Testis (tissue), 2 donors: ENCODE measurements at regions not wholly inside any gene's neighbourhood (a gene's known extent, or its start where the extent isn't known, plus 50 kb on each side); places are given as distances from the start of the nearest gene placed in this dataset.

Experiments used
- DNase-seq: peaks from one replicate; pipeline ENCODE4 v3.0.0-alpha.2; 2019
- H3K27ac ChIP-seq, 2 donors: fragments of 200-600 bp; sonication (generic); one replicate each; pipeline ENCODE4 v1.5.1; 2019
- H3K27me3 ChIP-seq: fragments of 200-600 bp; sonication (generic); one replicate; pipeline ENCODE4 v1.5.1; 2019
- H3K36me3 ChIP-seq: fragments of 200-600 bp; sonication (generic); one replicate; pipeline ENCODE4 v1.5.1; 2017; ENCODE audit warnings: low read depth; ENCODE audit errors: missing control alignments
- H3K4me1 ChIP-seq: fragments of 200-600 bp; sonication (generic); one replicate; pipeline ENCODE4 v1.5.1; 2019
- H3K4me3 ChIP-seq, 2 donors: fragments of 200-600 bp; sonication (generic); one replicate each; pipeline ENCODE4 v1.5.1; 2017 to 2019
- H3K9me3 ChIP-seq: fragments of 200-600 bp; sonication (generic); one replicate; pipeline ENCODE4 v1.5.1; 2017
- CTCF ChIP-seq, 3 experiments: fragments of 450-650 bp in 2 of 3; fragments of 200-600 bp in 1 of 3; sonication (generic) in 1 of 3; IDR thresholded peaks; one replicate each; pipeline ENCODE4 v1.5.1; 2016 to 2019; ENCODE audit warnings: antibody characterized with exemption in 3 of 3, mild to moderate bottlenecking in 2 of 3, moderate library complexity in 1 of 3
- POLR2A ChIP-seq: fragments of 450-650 bp; IDR thresholded peaks from one replicate; pipeline ENCODE4 v1.6.1; 2017; ENCODE audit warnings: antibody characterized with exemption, mild to moderate bottlenecking, moderate library complexity
- WGBS, 2 donors: methylation state at CpG; one replicate each; pipeline ENCODE4 v1.1.5; 2018; 5-methylcytosine and 5-hydroxymethylcytosine counted together
- intact Hi-C: fragments of 100-400 bp; cut with DNase I; formaldehyde crosslinking; loops from one replicate; pipeline ENCODE4 v1.15.1; 2023; ENCODE audit warnings: low total_unique reads

DNA sequence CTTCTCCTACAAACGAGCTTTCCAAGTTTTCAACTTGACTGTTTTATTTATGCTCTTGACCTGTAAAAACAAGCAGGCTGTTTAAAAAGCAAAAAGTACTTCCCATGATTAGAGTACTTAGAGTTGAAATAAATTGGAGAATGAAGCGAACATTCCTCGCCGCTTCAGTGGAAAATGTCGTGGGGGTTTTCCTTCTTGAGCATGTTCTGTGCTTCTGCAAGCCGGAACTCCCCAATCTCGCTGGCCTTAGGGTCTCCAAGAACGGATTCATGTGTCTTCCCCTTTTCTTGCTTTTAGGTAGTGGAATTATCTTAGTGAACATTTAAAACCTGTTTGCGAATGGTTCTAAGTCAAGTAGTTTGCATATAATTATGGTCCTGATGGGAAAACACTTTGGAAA, 103.6 kb upstream of the ZNF536 start:
- H3K27ac ChIP-seq = no peak overlapping the region
- no peak for DNase-seq
- intact Hi-C loops = no loop called here
- H3K9me3 ChIP-seq = no peaks in the 10 kb centered on the region
- H3K4me1 ChIP-seq = no peaks in the 10 kb centered on the region
- H3K27me3 ChIP-seq = no peaks in the 10 kb centered on the region
- WGBS, 2 donors = 42 to 45% methylated on average over 9 of the region's 9 CpGs
- H3K4me3 ChIP-seq = no peak overlapping the region
- no peak for TF ChIP-seq POLR2A
- no peak for TF ChIP-seq CTCF (IDR thresholded peaks at IDR 0.05)
- no peaks in the 10 kb centered on the region for H3K36me3 ChIP-seq

- TF ChIP-seq POLR2A (no peak), CTCF (IDR thresholded peaks at IDR 0.05) (no peak)
- Histone ChIP-seq H3K27ac (no peak overlapping the region), H3K4me3 (no peak overlapping the region), H3K9me3 (no peaks in the 10 kb centered on the region), H3K27me3 (no peaks in the 10 kb centered on the region), H3K36me3 (no peaks in the 10 kb centered on the region), H3K4me1 (no peaks in the 10 kb centered on the region)
- WGBS, 2 donors = 84 to 89% methylated on average over 9 of the region's 9 CpGs
- no peak for DNase-seq
- intact Hi-C loops = no loop called here
Observed at GRCh38 chr19:30269638-30270037, 102.5 kb upstream of the ZNF536 start.

DNA sequence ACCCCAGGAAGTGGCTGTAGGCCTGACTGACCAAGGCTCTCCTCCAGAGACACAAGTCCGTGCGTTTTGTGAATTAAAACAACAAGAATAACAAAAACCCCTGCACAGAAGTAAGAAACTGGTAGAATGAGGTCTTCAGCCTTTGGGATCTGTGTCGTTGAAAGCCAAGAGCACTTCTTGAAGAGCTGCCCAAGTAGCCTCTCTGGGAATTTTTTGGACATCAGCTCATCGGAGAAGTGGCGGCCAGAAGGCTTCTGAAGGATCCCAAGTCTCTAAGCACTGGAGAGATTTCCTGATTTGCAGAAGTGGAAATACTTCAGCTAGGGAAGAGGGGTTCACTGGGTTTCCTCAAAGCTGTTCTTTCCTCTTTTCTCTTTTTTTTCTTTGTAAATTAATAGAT, 100.4 kb upstream of the ZNF536 start:
- H3K9me3 ChIP-seq = no peaks in the 10 kb centered on the region
- H3K36me3 ChIP-seq = no peaks in the 10 kb centered on the region
- no peak overlapping the region for H3K27ac ChIP-seq
- H3K27me3 ChIP-seq = no peaks in the 10 kb centered on the region
- no peak overlapping the region for H3K4me3 ChIP-seq
- intact Hi-C loops = no loop called here
- TF ChIP-seq CTCF (IDR thresholded peaks at IDR 0.05) (no peak), POLR2A (no peak)
- no peak for DNase-seq
- 69 to 80% methylated on average over 5 of the region's 5 CpGs for WGBS, 2 donors
- H3K4me1 ChIP-seq = no peaks in the 10 kb centered on the region

DNA sequence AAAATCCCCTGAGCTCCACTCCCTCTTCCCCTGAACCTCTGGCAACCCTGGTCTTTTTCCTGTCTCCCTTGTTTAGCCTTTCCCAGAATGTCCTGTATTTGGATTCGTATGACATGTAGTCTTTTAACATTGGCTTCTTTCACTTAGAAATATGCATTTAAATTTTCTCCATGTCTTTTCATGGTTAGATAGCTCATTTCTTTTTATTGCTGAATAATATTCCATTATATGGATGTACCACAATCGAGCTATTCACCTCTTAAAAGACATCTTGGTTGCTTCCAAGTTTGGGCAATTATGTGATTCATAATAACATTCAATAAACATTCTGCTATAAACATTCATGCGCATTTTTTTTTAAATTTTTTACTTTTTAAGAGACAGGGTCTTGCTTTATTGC, 99.6 kb upstream of the ZNF536 start:
- Histone ChIP-seq H3K27ac (no peak overlapping the region), H3K9me3 (no peaks in the 10 kb centered on the region), H3K27me3 (no peaks in the 10 kb centered on the region), H3K36me3 (no peaks in the 10 kb centered on the region), H3K4me3 (no peak overlapping the region), H3K4me1 (no peaks in the 10 kb centered on the region)
- intact Hi-C loops = no loop called here
- no peak for DNase-seq
- 86 to 92% methylated on average over 3 of the region's 3 CpGs for WGBS, 2 donors
- TF ChIP-seq CTCF (IDR thresholded peaks at IDR 0.05) = no peak
- TF ChIP-seq POLR2A = no peak

DNA sequence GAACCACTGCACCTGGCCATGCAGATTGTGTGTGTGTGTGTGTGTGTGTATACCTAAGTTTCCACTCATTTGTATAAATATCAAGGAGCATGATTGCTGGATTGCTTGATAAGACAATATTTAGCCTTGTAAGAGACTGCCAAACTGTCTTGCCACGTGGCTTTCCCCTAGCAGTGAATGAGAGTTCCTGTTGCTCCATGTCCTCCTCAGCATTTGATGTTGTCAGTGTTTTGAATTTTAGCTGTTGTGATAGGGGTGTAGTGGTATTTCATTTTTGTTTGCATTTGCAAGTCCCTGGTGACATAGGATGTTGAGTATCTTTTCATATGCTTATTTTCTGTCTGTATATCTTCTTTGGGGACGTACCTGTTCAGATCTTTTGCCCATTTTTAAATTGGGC, 99.0 kb upstream of the ZNF536 start:
- Histone ChIP-seq H3K4me3 (no peak overlapping the region), H3K9me3 (no peaks in the 10 kb centered on the region), H3K4me1 (no peaks in the 10 kb centered on the region), H3K27me3 (no peaks in the 10 kb centered on the region), H3K27ac (no peak overlapping the region), H3K36me3 (no peaks in the 10 kb centered on the region)
- no peak for DNase-seq
- WGBS, 2 donors = 86 to 90% methylated on average over 2 of the region's 2 CpGs
- no peak for TF ChIP-seq CTCF (IDR thresholded peaks at IDR 0.05)
- TF ChIP-seq POLR2A = no peak
- intact Hi-C loops = no loop called here
